AG04449 (cell line): ENCODE measurements at regions not wholly inside any gene's neighbourhood (a gene's known extent, or its start where the extent isn't known, plus 50 kb on each side); places are given as distances from the start of the nearest gene placed in this dataset.

Experiments
- CTCF ChIA-PET: fragments of 350-600 bp; formaldehyde crosslinking; extraction: SDS; loops from one replicate; lab custom pipeline; 2021; ENCODE audit warnings: antibody characterized with exemption; lab: Yijun Ruan, JAX
- POLR2A ChIA-PET: fragments of 400-600, 350-600 bp; formaldehyde crosslinking; extraction: SDS; loops from one replicate; lab custom pipeline; 2020; ENCODE audit warnings: antibody characterized with exemption, inconsistent platforms; lab: Yijun Ruan, JAX
- DNase-seq: peaks from one replicate; pipeline ENCODE4 v3.0.0-alpha.2; 2010; ENCODE audit warnings: low read depth, low spot score
- H3K4me3 ChIP-seq: 2 replicates; pipeline ENCODE4 v1.5.1; 2011; ENCODE audit warnings: low read depth, mild to moderate bottlenecking, control low read depth, low read length
- TF ChIP-seq, protein P1 (sequence below): IDR thresholded peaks from one replicate; pipeline ENCODE4 v1.5.1; 2011; ENCODE audit warnings: mild to moderate bottlenecking, moderate library complexity, low read length, control low read depth, inconsistent platforms; ENCODE audit not compliant: insufficient read depth; ENCODE audit errors: missing control alignments

- H3K4me3 ChIP-seq, result no peak overlapping the region
- TF ChIP-seq, protein P1, sequence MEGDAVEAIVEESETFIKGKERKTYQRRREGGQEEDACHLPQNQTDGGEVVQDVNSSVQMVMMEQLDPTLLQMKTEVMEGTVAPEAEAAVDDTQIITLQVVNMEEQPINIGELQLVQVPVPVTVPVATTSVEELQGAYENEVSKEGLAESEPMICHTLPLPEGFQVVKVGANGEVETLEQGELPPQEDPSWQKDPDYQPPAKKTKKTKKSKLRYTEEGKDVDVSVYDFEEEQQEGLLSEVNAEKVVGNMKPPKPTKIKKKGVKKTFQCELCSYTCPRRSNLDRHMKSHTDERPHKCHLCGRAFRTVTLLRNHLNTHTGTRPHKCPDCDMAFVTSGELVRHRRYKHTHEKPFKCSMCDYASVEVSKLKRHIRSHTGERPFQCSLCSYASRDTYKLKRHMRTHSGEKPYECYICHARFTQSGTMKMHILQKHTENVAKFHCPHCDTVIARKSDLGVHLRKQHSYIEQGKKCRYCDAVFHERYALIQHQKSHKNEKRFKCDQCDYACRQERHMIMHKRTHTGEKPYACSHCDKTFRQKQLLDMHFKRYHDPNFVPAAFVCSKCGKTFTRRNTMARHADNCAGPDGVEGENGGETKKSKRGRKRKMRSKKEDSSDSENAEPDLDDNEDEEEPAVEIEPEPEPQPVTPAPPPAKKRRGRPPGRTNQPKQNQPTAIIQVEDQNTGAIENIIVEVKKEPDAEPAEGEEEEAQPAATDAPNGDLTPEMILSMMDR, result no peak
- ChIA-PET CTCF (interaction anchor here (0.6 kb wide), 1 partner anchor 201 kb away, joined by 3 read pairs; no protein-coding TSS in a partner anchor), POLR2A (no interaction called here)
- no peak for DNase-seq
Observed at GRCh38 chr6:1197309-1197708, 114.6 kb upstream of the FOXQ1 start.

GRCh38 chr6:1191141-1191630, 120.7 kb upstream of the FOXQ1 start:
- POLR2A ChIA-PET, result no interaction called here
- TF ChIP-seq, protein P1, result no peak
- no peak for DNase-seq
- CTCF ChIA-PET, result no interaction called here
- no peak overlapping the region for H3K4me3 ChIP-seq

GRCh38 chr6:1190366-1190765, 121.5 kb upstream of the FOXQ1 start:
- DNase-seq, result peak; percentile 70
- POLR2A ChIA-PET, result no interaction called here
- H3K4me3 ChIP-seq, result no peak overlapping the region
- CTCF ChIA-PET, result no interaction called here
- TF ChIP-seq, protein P1, result no peak

GRCh38 chr6:1188199-1188598, 123.7 kb upstream of the FOXQ1 start:
- POLR2A ChIA-PET, result no interaction called here
- H3K4me3 ChIP-seq, result no peak overlapping the region
- no peak for DNase-seq
- CTCF ChIA-PET, result no interaction called here
- TF ChIP-seq, protein P1, result no peak

DNA sequence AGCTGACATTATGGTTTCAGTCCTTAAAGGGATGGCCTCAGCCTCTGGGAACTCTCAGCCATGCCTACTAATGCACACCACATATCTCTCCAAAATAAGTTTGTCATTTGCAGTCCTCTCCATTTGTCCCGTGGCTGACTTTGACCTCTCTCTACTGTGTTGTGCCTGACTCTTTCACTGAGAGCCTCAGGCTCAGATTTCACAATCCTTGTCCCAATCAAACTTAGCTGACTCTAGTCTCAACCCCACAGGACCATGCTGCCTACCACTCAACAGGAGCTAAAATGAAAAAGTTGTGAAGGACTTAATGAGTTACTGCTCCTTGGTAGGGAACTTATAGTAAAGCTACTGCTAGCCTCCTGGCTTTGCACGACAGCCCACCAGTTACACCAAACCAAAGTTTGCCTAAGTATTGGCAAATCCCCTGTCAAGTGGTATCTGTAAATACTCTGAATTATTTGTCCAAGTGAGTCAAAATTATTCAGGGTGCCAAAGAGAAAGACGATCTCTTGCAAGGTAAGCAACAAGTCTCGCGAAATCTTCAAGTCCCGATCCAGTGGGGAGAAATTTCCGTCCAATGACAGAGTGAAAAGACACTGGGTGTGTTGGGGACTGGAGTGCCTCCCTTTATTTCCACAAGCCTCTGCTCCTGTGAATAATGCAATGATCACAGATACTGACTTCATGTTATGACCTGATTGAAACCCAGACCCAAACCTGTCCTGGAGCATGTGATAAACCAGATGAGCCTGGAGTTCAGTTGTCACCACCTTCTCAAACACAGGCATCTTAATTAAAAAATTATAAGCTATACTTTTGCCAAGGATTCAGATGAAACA, 124.4 kb upstream of the FOXQ1 start:
- H3K4me3 ChIP-seq, result no peak overlapping the region
- ChIA-PET POLR2A (no interaction called here), CTCF (no interaction called here)
- DNase-seq, result no peak
- TF ChIP-seq, protein P1, result no peak

DNA sequence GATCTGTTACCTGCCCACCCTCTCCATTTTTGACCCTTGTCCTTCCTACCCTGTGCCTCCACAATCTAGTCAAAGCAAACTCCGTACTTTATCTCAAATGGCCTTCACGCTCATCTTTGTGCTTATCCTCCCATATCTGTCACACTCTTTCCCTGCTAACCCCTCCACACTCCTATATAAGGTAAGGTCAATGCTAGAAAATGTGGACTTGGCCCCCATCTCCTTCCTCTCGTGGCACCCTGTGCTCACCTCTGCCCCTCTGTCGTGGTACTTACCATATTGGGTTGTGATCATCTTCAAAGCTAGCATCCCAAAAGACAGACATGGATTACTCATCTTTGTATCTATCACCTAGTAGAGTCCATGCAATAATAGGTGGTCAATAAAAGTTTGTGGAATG, 127.6 kb upstream of the FOXQ1 start:
- ChIA-PET CTCF (no interaction called here), POLR2A (no interaction called here)
- no peak overlapping the region for H3K4me3 ChIP-seq
- no peak for DNase-seq
- TF ChIP-seq, protein P1, result no peak
